ENCODE measurements at regions not wholly inside any gene's neighbourhood (a gene's known extent, or its start where the extent isn't known, plus 50 kb on each side); places are given as distances from the start of the nearest gene placed in this dataset.

DNA sequence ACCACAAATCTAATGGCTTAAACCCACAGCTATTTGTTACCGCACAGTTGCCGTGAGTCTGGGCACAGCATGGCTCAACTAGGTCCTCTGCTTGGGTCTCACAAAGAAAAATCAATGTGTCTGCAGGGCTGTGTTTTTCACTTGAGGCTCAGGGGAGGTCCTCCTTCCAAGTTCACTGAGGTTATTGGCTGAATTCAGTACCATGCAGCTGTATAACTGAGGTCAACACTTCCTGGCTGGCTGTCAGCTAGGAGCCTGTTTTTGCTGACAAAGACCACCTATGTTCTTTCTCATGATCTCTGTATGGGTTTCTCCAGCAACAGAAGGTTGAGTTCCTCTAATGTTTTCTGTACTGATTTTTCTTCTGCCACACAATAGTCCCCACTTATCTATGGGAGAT is 736.7 kb upstream of the PRKX start:
- H3K4me3 ChIP-seq: no peak overlapping the region
- TF ChIP-seq, protein P1, sequence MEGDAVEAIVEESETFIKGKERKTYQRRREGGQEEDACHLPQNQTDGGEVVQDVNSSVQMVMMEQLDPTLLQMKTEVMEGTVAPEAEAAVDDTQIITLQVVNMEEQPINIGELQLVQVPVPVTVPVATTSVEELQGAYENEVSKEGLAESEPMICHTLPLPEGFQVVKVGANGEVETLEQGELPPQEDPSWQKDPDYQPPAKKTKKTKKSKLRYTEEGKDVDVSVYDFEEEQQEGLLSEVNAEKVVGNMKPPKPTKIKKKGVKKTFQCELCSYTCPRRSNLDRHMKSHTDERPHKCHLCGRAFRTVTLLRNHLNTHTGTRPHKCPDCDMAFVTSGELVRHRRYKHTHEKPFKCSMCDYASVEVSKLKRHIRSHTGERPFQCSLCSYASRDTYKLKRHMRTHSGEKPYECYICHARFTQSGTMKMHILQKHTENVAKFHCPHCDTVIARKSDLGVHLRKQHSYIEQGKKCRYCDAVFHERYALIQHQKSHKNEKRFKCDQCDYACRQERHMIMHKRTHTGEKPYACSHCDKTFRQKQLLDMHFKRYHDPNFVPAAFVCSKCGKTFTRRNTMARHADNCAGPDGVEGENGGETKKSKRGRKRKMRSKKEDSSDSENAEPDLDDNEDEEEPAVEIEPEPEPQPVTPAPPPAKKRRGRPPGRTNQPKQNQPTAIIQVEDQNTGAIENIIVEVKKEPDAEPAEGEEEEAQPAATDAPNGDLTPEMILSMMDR (IDR thresholded peaks at IDR 0.05): no peak
- DNase-seq (no peak), ATAC-seq (no peak)
- intact Hi-C loops (cut with DNase I, micrococcal nuclease): no loop called here
- no peaks in the 10 kb centered on the region for H3K36me3 ChIP-seq (ENCODE audit: low read depth)
- H3K9me3 ChIP-seq: no peaks in the 10 kb centered on the region
- no peaks in the 10 kb centered on the region for H3K4me1 ChIP-seq (ENCODE audit: low read depth)

GRCh38 chrX:4435905-4436304 is 722.5 kb upstream of the PRKX start:
- intact Hi-C loops (cut with DNase I, micrococcal nuclease): no loop called here
- TF ChIP-seq, protein P1 (IDR thresholded peaks at IDR 0.05): no peak
- ATAC-seq (no peak), DNase-seq (no peak)
- Histone ChIP-seq H3K36me3 (ENCODE audit: low read depth) (no peaks in the 10 kb centered on the region), H3K4me1 (ENCODE audit: low read depth) (no peaks in the 10 kb centered on the region), H3K4me3 (no peak overlapping the region), H3K9me3 (no peaks in the 10 kb centered on the region)

GRCh38 chrX:4397471-4397870 is 684.0 kb upstream of the PRKX start:
- TF ChIP-seq, protein P1 (IDR thresholded peaks at IDR 0.05): no peak
- no peak for ATAC-seq
- H3K36me3 ChIP-seq (ENCODE audit: low read depth): no peaks in the 10 kb centered on the region
- no peaks in the 10 kb centered on the region for H3K4me1 ChIP-seq (ENCODE audit: low read depth)
- intact Hi-C loops (cut with DNase I, micrococcal nuclease): no loop called here
- no peak overlapping the region for H3K4me3 ChIP-seq
- H3K9me3 ChIP-seq: no peaks in the 10 kb centered on the region
- no peak for DNase-seq

DNA sequence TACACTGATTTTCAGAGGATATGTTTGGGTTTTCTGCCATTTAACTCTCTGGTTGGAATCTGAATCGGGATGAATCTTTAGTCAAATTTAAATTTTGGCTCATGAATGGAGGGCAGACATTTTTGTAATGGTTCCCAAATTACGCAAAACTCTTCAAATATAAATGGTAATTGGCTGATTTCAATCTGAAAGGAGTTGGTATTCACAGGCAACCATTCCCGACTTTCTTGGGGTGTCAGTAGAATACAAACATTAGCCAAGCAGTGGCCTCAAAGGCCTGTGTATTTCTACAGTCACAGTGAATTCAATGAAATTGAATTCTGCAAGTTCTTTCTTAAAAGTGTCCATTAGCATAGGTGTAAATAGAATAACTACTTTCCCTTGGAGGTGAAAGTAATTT is 668.8 kb upstream of the PRKX start:
- intact Hi-C loops (cut with DNase I, micrococcal nuclease): no loop called here
- ATAC-seq (no peak), DNase-seq (no peak)
- H3K9me3 ChIP-seq: no peaks in the 10 kb centered on the region
- no peak overlapping the region for H3K4me3 ChIP-seq
- no peaks in the 10 kb centered on the region for H3K36me3 ChIP-seq (ENCODE audit: low read depth)
- TF ChIP-seq, protein P1 (IDR thresholded peaks at IDR 0.05): no peak
- no peaks in the 10 kb centered on the region for H3K4me1 ChIP-seq (ENCODE audit: low read depth)

GRCh38 chrX:4380710-4381109 is 667.3 kb upstream of the PRKX start:
- Histone ChIP-seq H3K36me3 (ENCODE audit: low read depth) (no peaks in the 10 kb centered on the region), H3K4me1 (ENCODE audit: low read depth) (no peaks in the 10 kb centered on the region), H3K9me3 (no peaks in the 10 kb centered on the region), H3K4me3 (no peak overlapping the region)
- DNase-seq (no peak), ATAC-seq (no peak)
- intact Hi-C loops (cut with DNase I, micrococcal nuclease): no loop called here
- TF ChIP-seq, protein P1 (IDR thresholded peaks at IDR 0.05): no peak

DNA sequence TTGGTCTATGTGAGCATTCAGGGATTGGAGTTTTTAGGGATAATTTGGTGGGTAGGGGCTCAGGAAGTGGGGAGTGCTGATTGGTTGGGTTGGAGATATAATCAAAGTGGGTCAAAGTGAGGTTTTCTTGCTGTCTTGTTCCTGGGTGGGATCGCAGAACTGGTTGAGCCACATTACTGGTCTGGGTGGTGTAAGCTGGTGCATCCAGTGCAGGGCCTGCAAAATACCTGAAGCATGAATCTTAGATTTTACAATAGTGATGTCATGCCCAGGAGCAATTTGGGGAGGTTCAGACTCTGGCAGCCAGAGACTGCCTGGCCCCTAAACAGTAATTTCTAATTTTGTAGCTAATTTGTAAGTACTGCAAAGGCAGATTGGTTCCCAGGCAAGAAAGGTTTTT is 665.6 kb upstream of the PRKX start:
- intact Hi-C loops (cut with DNase I, micrococcal nuclease): no loop called here
- TF ChIP-seq, protein P1 (IDR thresholded peaks at IDR 0.05): no peak
- Histone ChIP-seq H3K4me3 (no peak overlapping the region), H3K9me3 (no peaks in the 10 kb centered on the region), H3K36me3 (ENCODE audit: low read depth) (no peaks in the 10 kb centered on the region), H3K4me1 (ENCODE audit: low read depth) (no peaks in the 10 kb centered on the region)
- DNase-seq (no peak), ATAC-seq (no peak)

Measured in mucosa of descending colon (tissue), 3 donors.